ENCODE measurements at regions not wholly inside any gene's neighbourhood (a gene's known extent, or its start where the extent isn't known, plus 50 kb on each side); places are given as distances from the start of the nearest gene placed in this dataset.
A peak's percentile ranks its signal among the peaks of the same experiment; 100 is the strongest.

DNA sequence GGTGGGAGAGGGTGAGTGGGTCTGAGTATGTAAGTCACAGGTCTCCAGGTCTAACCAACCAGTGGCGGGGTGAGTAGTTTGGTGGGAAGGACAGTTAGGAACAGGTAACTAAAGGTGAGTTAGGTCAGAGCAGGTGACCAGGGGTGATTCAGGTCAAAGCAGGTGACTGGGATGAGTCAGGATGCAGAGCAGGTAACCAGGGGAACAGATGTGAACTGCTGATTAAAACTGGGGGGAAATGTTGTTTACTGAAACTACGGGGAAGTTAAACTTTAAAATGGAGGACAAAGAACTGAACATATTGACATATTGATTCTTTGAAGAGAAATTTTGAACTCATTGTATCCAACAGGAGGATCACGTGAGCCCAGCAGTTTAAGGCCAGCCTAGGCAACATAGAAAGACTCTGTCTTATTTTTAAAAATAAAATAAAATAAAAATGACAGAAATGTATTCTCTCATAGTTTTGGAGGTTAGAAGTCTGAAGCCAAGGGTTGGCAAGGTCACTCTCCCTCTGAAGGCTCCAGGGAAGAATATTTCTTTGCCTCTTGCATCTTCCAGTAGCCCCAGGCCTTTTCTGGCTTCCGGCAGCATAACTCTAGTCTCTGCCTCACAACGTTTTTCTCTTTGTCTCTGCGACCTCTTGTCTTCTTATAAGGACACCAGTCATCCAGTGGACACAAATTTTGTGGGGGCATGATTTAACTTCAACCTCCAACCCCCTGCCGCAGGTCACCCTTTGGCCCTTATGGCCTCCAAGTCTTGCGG is 64.3 kb upstream of the TINAGL1 start:
- ATAC-seq (no peak), DNase-seq (peak in 2 of 4 donors; percentile 24 to 34)
- intact Hi-C loops (cut with DNase I), result no loop called here
- Histone ChIP-seq H3K4me3 (no peak overlapping the region), H3K36me3 (replicated peaks in 1 of 2; ENCODE audit: insufficient read depth in 1 of 2, low read depth in 2 of 2) (no peaks in the 10 kb centered on the region), H3K27ac (peak overlapping the region in 3 of 4 donors; percentile 25 to 66 (median 65)), H3K4me1 (peaks cover 15% of the 10 kb centered on the region), H3K9me3 (no peaks in the 10 kb centered on the region), H3K27me3 (no peaks in the 10 kb centered on the region)
- no peak for TF ChIP-seq POLR2A (IDR thresholded peaks at IDR 0.05)
- TF ChIP-seq, protein P1, sequence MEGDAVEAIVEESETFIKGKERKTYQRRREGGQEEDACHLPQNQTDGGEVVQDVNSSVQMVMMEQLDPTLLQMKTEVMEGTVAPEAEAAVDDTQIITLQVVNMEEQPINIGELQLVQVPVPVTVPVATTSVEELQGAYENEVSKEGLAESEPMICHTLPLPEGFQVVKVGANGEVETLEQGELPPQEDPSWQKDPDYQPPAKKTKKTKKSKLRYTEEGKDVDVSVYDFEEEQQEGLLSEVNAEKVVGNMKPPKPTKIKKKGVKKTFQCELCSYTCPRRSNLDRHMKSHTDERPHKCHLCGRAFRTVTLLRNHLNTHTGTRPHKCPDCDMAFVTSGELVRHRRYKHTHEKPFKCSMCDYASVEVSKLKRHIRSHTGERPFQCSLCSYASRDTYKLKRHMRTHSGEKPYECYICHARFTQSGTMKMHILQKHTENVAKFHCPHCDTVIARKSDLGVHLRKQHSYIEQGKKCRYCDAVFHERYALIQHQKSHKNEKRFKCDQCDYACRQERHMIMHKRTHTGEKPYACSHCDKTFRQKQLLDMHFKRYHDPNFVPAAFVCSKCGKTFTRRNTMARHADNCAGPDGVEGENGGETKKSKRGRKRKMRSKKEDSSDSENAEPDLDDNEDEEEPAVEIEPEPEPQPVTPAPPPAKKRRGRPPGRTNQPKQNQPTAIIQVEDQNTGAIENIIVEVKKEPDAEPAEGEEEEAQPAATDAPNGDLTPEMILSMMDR (IDR thresholded peaks at IDR 0.05), result no peak
- WGBS, 2 donors, result 58 to 67% methylated on average over 8 of the region's 8 CpGs

DNA sequence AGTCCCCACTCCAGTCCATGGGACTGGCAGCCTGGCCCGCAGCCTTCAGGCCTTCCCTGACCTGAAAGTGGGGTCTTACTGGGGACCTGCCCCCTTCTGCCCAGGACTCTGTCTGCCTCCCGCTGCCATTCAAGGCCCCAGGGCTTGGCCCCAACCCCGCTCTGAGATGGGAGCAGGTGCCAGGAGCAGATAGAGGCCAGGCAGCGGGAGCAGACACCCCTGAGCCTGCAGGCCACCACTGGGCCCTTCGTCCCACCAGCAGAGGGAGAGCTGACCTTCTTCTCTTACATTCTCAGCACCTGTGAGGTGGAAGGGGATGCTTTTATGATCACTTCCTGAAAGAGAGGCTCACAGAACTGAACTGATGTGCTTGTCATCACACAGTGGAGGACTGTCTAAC is 62.2 kb upstream of the TINAGL1 start:
- TF ChIP-seq, protein P1 (IDR thresholded peaks at IDR 0.05), result no peak
- no peak for TF ChIP-seq POLR2A (IDR thresholded peaks at IDR 0.05)
- no peak for DNase-seq
- intact Hi-C loops (cut with DNase I), result no loop called here

DNA sequence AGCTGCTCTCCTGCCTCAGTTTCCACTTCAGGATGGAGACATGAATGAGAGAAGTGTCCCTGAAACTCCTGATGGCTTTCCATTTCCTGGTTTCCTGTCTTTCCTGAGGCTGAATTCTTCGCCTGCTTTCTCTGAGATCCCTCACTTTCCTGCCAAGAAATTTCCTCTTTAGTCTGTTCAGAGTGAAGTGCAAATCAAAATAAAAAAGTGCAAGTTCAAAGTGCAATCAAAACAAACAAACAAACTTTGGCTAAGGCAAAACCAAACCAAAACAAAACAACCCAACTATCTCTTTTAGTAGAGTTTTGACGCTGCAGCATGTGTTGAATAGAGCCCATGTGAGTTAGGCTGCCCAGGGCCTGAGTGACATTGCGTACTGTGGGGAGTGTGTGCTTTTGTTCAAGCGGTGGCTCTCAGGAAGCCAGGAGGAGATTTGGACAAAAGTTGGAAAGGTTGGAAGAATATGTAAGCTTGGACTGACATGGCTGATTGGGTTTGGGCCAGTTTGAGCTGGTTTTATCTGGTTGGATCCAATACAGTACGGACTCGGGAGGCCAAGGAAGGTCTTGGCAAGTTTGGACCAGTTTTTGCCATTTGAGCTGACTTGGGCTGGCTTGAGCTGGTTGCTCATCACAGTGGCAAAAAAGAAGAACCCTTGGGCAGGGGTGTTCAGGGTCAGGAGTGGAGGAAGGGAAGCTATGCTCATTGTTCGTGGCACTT is 61.1 kb upstream of the TINAGL1 start:
- Histone ChIP-seq H3K4me3 (no peak overlapping the region), H3K27me3 (no peaks in the 10 kb centered on the region), H3K36me3 (replicated peaks in 1 of 2; ENCODE audit: insufficient read depth in 1 of 2, low read depth in 2 of 2) (no peaks in the 10 kb centered on the region), H3K27ac (no peak overlapping the region), H3K9me3 (no peaks in the 10 kb centered on the region), H3K4me1 (peaks cover 11% of the 10 kb centered on the region)
- DNase-seq, result no peak
- intact Hi-C loops (cut with DNase I), result no loop called here
- WGBS, 2 donors, result 65 to 68% methylated on average over 7 of the region's 7 CpGs
- TF ChIP-seq, protein P1 (IDR thresholded peaks at IDR 0.05), result no peak
- no peak for TF ChIP-seq POLR2A (IDR thresholded peaks at IDR 0.05)
- no peak for ATAC-seq

More for the DNA sequence above, 62.2 kb upstream of the TINAGL1 start:
- H3K27me3 ChIP-seq, result no peaks in the 10 kb centered on the region
- WGBS, 2 donors, result 50 to 76% methylated on average over 1 to 5 of the region's 5 CpGs
- no peak overlapping the region for H3K27ac ChIP-seq
- no peaks in the 10 kb centered on the region for H3K9me3 ChIP-seq
- no peak for ATAC-seq
- peaks cover 14% of the 10 kb centered on the region for H3K4me1 ChIP-seq
- H3K4me3 ChIP-seq, result no peak overlapping the region
- H3K36me3 ChIP-seq (replicated peaks in 1 of 2; ENCODE audit: insufficient read depth in 1 of 2, low read depth in 2 of 2), result no peaks in the 10 kb centered on the region

DNA sequence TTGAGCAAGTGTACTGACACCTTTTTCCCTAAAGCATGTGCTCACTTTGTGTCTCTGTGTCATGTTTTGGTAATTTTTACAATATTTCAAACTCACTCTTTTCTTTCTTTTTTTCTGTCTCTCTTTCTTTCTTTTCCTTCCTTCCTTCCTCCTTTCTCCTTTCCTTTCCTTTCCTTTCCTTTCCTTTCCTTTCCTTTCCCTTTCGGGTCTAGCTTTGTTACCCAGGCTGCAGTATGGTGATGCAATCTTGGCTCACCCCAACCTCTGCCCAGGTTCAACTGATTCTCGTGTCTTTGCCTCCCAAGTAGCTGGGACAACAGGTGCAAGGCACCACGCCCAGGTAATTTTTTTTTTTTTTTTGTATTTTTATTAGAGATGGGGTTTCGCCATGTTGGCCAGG is 60.4 kb upstream of the TINAGL1 start:
- intact Hi-C loops (cut with DNase I), result no loop called here
- TF ChIP-seq POLR2A (IDR thresholded peaks at IDR 0.05), result no peak
- TF ChIP-seq, protein P1 (IDR thresholded peaks at IDR 0.05), result no peak

More for the DNA sequence above, 60.4 kb upstream of the TINAGL1 start:
- ATAC-seq (no peak), DNase-seq (no peak)
- Histone ChIP-seq H3K27ac (no peak overlapping the region), H3K4me1 (peaks cover 8% of the 10 kb centered on the region), H3K4me3 (no peak overlapping the region), H3K9me3 (no peaks in the 10 kb centered on the region), H3K36me3 (replicated peaks in 1 of 2; ENCODE audit: insufficient read depth in 1 of 2, low read depth in 2 of 2) (no peaks in the 10 kb centered on the region), H3K27me3 (no peaks in the 10 kb centered on the region)
- 82 to 95% methylated on average over 4 of the region's 4 CpGs for WGBS, 2 donors

Measured in body of pancreas (tissue), 4 donors.